ENCODE measurements at regions not wholly inside any gene's neighbourhood (a gene's known extent, or its start where the extent isn't known, plus 50 kb on each side); places are given as distances from the start of the nearest gene placed in this dataset.
A peak's percentile ranks its signal among the peaks of the same experiment; 100 is the strongest.

DNA sequence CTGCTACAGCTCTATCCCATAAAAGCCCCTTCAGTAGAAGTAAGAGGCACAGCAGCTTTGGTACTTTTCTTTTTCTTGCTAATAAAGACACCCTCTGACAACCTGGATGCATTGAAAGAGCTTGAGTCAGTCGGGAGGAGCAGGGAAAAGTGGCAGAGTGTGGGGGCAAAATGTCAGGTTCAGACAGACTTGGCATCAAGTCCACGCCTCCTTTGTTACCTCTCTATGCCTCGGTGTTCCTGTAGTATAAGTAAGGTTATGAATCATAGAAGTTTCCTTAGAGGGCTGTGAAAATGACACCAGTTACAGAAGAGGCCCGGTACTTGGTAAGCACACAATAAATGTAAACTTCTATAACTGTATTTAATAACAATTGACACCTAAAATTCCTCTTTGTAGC is 133.9 kb downstream of the ESM1 start:
- no peak for DNase-seq

GRCh38 chr5:54848581-54848980 is 136.8 kb downstream of the ESM1 start:
- DNase-seq: no peak

- DNase-seq: no peak
Measured at GRCh38 chr5:54845567-54845941, 139.8 kb downstream of the ESM1 start.

DNA sequence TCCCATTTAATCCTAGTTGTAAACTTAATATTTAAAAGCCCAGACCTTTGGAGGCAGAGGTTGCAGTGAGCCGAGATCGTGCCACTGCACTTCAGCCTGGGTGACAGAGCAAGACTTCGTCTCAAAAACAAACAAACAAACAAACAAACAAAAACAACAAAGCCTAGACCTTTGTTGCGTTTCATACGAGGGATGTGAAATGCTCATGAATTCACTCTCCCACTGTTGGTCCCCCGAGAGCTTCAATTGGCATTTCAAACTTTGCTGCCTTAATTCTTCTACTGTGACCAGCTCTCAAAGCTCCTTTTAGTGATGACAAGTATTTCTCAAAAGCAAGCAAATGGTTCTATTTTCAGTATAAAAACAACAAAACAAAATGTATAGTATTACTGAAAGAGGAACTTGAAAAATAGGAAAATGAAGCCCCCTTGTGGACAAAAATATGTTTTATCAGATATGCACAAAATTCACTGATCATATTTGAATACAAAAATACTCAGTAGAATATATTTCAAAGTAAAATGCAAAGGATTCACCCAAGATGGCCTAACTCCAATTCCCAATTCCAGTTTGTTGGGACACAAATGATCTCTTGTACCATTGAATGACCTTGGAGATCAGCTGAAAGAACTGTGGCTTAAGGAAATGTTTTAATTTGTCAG is 140.4 kb downstream of the ESM1 start:
- no peak for DNase-seq

DNA sequence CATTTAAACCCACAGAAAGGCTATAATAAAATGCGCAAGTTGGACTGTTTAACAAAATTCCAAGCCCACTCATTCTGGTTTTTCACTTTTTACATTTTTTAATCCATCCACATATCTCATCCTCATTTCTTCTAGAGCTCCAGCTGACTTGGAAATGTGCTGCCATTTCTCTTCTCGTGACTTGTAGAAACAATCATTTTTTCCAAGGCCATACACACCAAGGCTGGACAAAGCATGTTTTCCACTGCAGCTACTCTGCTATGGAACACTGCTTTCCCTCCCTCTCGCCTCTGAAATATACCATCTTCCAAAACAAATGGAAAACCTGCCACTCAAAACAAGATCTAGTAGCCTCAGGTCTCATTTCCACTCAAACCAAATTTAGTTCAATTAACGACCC is 141.1 kb downstream of the ESM1 start:
- DNase-seq: no peak

DNA sequence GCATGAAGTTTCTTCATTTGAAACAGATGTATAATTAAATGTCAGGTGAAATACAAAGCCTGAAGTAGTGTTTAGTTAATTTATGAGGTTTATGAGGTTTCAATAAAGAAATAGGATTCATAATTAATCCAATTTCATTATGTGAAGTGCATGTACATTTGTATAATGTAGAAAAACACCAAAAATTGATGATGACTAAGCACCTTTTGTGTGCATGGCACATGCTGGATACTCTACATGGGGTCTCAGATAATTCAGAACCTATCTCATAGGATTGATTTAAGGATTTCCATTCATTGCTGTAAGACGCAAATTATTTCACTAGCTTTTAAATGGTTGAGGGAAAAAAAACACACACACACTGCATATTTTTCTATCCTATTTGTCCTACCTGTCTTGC is 143.9 kb downstream of the ESM1 start:
- DNase-seq: no peak

DNA sequence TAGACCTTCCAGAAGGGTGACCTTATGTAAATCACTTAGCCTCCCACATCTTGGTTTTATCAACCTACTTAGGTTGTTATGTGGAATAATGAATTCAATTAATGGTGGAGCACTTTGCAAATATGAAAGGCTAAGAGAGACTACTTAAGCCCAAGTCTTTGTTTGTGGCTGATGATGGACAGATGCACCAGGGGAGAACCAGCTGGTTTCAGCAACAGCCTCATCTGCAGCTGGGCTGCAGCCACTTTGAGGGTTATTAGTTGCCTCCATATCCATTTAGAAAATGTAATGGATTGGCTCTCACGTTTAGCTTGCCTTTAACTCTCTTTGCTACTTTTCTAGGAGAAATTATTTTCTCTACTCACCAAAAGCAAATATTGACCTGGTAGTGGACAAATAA is 146.6 kb downstream of the ESM1 start:
- no peak for DNase-seq

GRCh38 chr5:54837981-54838380 is 147.4 kb downstream of the ESM1 start:
- no peak for DNase-seq

DNA sequence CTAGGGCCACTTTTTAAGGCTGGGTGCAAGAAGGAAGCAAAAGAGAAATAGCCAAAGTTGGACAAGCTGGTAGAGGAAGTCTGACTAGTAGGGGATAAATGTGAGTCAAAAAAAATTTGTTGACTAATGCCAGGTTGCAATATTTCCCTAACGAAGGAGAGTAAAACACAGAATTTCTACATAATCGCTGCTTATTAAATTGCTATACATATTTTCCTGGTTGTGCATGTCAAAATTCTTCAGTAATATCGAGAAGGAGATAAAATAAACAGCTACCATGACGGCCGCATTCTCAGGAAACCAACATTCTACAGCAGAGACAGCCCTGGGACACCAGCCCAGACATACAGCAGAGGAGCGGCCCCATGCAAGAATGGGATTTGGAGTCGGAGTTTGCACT is 148.3 kb downstream of the ESM1 start:
- no peak for DNase-seq

DNA sequence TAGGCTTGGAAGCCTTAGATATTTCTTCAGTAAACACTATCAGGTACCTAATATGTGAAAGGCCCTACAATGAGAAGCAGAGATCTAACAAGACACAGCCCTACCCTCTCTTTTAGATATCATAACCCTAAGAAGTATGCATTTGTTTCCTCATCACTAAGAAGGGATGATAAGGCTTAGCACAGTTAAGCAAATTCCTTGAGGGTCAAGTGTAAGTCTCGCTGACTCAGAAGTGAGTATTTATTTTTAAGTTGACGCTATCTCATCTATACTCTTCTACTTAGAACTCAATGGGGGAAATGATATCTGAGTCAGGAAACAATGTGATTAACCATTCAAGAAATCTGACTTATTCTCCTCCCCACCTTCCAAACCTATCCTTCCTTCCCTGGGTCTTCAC is 149.7 kb downstream of the ESM1 start:
- DNase-seq: no peak

DNA sequence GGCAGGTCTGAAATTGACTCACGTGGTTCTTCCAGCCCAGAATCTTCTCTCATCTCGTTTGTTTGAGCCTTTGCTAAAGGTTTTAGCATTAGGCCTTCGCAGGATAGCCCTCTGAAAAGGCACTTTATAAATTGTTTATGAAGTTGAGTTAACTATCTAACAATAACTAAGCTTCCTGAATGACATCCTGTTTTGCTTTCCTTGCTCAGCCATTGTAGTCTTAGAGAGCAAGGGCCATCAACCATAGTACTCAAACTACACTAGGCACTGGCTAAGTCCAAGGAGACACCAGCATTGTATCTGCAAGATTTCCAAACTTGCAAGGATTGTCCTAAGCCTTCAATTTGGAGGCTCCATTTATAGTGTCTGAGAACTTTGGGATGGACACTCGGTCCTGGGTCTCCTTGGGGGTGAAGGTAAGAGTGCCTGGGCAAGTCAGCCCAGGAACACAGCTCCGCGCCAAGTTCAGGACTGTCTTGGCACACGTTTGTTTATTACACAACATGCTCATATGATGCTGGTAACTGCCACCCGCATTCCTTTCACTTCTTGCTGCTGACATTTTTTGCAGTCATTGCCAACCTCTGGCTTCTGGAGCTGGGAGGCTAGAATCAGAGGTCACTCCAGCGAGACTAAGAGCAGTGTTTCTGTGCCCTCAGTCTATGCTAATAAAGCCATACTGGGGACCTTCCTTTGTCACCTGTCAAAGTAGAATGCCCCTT is 151.1 kb downstream of the ESM1 start:
- DNase-seq: no peak

DNA sequence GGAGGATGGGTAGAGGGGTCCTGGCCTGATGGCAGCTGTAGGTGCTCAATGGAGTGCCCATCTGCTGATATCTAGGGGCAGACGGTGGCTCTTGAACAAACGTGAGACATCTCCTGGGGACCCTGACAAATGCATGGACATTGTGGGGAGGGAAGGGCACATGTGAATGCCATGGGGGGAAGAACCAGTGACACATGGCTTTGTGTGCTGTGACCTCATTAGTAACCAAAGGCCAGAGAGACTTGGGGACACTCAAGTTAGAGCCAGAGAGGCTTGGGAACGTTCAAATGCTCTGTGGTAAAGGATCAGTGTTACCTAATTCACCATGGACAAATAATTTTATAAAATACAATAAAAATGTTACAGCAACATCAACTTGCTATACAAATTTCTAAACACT is 151.8 kb downstream of the ESM1 start:
- DNase-seq: no peak

GRCh38 chr5:54832858-54833257 is 152.5 kb downstream of the ESM1 start:
- DNase-seq: peak; percentile 44

GRCh38 chr5:54832045-54832444 is 153.3 kb downstream of the ESM1 start:
- DNase-seq: no peak

GRCh38 chr5:54831233-54831632 is 154.2 kb downstream of the ESM1 start:
- no peak for DNase-seq

GRCh38 chr5:54829676-54830535 is 155.5 kb downstream of the ESM1 start:
- no peak for DNase-seq

DNA sequence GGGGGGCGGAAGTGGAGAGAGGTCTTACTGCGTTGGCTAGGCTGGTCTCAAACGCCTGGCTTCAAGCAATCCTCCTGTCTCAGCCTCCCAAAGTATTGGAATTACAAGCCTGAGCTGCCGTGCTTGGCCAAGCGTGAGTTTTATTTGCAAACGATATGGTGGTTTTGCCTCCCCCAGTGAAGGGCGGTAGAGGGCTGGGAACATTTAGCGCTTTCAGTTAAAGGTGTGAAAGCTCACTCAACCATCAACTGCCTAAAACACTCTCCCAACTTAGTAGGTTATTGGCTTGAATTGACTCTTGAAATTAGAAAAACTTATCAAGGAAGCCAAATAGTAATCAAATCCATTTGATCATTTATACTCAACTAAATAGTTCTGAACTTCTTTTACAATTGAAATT is 156.3 kb downstream of the ESM1 start:
- DNase-seq: no peak

GRCh38 chr5:54828151-54828550 is 157.2 kb downstream of the ESM1 start:
- DNase-seq: no peak

DNA sequence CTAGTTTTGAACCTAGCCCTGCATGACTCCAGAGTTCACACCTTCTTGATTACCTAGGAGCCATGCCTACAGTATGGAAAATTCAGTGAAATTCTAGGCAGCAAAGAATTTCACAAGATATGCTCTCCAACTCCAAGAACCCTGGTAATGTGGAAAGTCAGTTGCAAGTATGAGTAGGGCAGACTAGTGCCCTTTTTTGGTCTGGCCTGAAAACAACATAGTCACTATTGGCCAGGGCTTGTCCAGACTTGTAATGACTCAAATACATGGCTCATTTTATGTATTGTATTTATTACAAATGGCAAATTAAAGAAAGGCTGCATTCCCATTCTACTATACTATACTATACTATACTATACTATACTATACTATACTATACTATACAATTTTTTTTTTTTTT is 160.4 kb downstream of the ESM1 start:
- no peak for DNase-seq

DNA sequence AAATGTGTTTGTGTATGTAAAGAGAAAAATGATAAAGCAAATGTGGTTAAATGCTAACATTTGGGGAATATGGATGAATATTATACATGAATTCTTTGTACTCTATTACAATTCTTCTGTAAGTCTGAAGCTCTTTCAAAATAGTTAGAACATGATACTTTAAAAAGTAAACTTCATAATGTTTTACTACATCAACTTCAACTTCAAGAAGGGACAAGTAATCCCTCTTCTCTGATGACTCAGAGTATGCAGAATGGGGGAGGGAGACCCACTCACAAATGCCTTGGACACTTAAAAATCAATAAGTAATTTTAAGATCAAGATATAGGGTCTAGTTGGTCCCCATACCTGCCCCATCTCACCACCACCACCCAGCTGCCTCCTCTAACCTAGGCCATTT is 162.4 kb downstream of the ESM1 start:
- DNase-seq: no peak

- no peak for DNase-seq
Measured at GRCh38 chr5:54822324-54822687, 163.1 kb downstream of the ESM1 start.

GRCh38 chr5:54821445-54822323 is 163.7 kb downstream of the ESM1 start:
- DNase-seq: no peak
